Osteoblast (primary cell): ENCODE measurements at regions not wholly inside any gene's neighbourhood (a gene's known extent, or its start where the extent isn't known, plus 50 kb on each side); places are given as distances from the start of the nearest gene placed in this dataset.

ENCODE experiments used
- DNase-seq: peaks from one replicate; pipeline ENCODE4 v3.0.0; 2011; ENCODE audit warnings: low spot score, mixed read lengths; ENCODE audit not compliant: insufficient read length; ENCODE audit errors: missing footprints
- H2AFZ ChIP-seq: 2 replicates; pipeline ENCODE4 v1.6.0; 2011; ENCODE audit warnings: mild to moderate bottlenecking, low read length
- H3K27ac ChIP-seq: 2 replicates; pipeline ENCODE4 v1.5.1; 2011; ENCODE audit warnings: mild to moderate bottlenecking, low read depth, low read length, moderate library complexity
- H3K27me3 ChIP-seq: 2 replicates; pipeline ENCODE4 v1.6.0; 2012; ENCODE audit warnings: mild to moderate bottlenecking, control low read depth, inconsistent platforms, low read length, moderate library complexity; ENCODE audit not compliant: insufficient read depth
- H3K36me3 ChIP-seq: 2 replicates; pipeline ENCODE4 v1.5.1; 2011; ENCODE audit warnings: mild to moderate bottlenecking, low read length, control low read depth, moderate library complexity; ENCODE audit not compliant: insufficient read depth
- H3K4me1 ChIP-seq: 2 replicates; pipeline ENCODE4 v1.5.1; 2011; ENCODE audit warnings: mild to moderate bottlenecking, low read length, control low read depth, moderate library complexity; ENCODE audit not compliant: insufficient read depth
- H3K4me2 ChIP-seq: 2 replicates; pipeline ENCODE4 v1.6.0; 2011; ENCODE audit warnings: mild to moderate bottlenecking, low read length; ENCODE audit not compliant: insufficient read depth
- H3K4me3 ChIP-seq: fragments of 200-600 bp; sonication (generic); 3 replicates; pipeline ENCODE4 v1.5.1; 2012; ENCODE audit warnings: mild to moderate bottlenecking, low read length, inconsistent platforms; ENCODE audit not compliant: insufficient read depth
- H3K79me2 ChIP-seq: 2 replicates; pipeline ENCODE4 v1.6.0; 2012; ENCODE audit warnings: mild to moderate bottlenecking, low read length, control low read depth, inconsistent platforms; ENCODE audit not compliant: insufficient read depth
- H3K9me3 ChIP-seq: 2 replicates; pipeline ENCODE4 v1.5.1; 2011; ENCODE audit warnings: low read depth, low read length, control low read depth
- H4K20me1 ChIP-seq: 2 replicates; pipeline ENCODE4 v1.6.0; 2012; ENCODE audit warnings: mild to moderate bottlenecking, low read length, control low read depth; ENCODE audit not compliant: insufficient read depth
- TF ChIP-seq, protein P1 (sequence below): IDR thresholded peaks from 2 replicates; pipeline ENCODE4 v1.5.1; 2011; ENCODE audit warnings: mild to moderate bottlenecking, low read depth, low read length, moderate library complexity; ENCODE audit errors: extremely low read depth

DNA sequence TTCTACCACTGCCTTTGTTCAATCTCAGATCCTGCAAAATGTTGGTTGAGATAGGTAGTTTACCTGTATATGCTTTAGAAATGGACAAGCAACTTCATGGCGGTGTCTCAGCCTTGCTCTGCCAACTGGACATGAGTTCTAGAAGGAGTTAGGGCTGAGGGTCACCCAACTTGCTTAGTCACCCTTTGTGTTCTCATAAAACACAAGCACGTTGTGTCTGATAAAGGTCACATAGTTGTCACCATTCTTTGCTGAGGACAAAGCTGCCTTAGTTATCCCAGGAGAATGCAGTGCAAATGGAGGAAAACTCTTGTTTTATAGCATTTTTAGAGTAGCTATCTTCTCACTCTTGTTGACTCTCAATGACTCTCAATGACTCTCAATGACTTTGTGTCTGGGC is 218.4 kb upstream of the TMTC4 start:
- Histone ChIP-seq H3K4me2 (no peak overlapping the region), H3K4me1 (peaks cover 2% of the 10 kb centered on the region), H4K20me1 (no peaks in the 10 kb centered on the region), H3K9me3 (no peaks in the 10 kb centered on the region), H3K4me3 (no peak overlapping the region), H2AFZ (no peak overlapping the region), H3K27me3 (no peaks in the 10 kb centered on the region), H3K36me3 (no peaks in the 10 kb centered on the region), H3K27ac (no peak overlapping the region), H3K79me2 (no peaks in the 10 kb centered on the region)
- TF ChIP-seq, protein P1, sequence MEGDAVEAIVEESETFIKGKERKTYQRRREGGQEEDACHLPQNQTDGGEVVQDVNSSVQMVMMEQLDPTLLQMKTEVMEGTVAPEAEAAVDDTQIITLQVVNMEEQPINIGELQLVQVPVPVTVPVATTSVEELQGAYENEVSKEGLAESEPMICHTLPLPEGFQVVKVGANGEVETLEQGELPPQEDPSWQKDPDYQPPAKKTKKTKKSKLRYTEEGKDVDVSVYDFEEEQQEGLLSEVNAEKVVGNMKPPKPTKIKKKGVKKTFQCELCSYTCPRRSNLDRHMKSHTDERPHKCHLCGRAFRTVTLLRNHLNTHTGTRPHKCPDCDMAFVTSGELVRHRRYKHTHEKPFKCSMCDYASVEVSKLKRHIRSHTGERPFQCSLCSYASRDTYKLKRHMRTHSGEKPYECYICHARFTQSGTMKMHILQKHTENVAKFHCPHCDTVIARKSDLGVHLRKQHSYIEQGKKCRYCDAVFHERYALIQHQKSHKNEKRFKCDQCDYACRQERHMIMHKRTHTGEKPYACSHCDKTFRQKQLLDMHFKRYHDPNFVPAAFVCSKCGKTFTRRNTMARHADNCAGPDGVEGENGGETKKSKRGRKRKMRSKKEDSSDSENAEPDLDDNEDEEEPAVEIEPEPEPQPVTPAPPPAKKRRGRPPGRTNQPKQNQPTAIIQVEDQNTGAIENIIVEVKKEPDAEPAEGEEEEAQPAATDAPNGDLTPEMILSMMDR, result no peak
- peak; percentile 36 for DNase-seq

GRCh38 chr13:100890645-100891044 is 216.1 kb upstream of the TMTC4 start:
- Histone ChIP-seq H3K79me2 (no peaks in the 10 kb centered on the region), H3K4me1 (peaks cover 10% of the 10 kb centered on the region), H2AFZ (no peak overlapping the region), H3K4me2 (no peak overlapping the region), H3K4me3 (no peak overlapping the region), H3K27ac (no peak overlapping the region), H3K27me3 (no peaks in the 10 kb centered on the region), H3K9me3 (no peaks in the 10 kb centered on the region), H4K20me1 (no peaks in the 10 kb centered on the region), H3K36me3 (no peaks in the 10 kb centered on the region)
- DNase-seq, result no peak
- TF ChIP-seq, protein P1, result no peak

DNA sequence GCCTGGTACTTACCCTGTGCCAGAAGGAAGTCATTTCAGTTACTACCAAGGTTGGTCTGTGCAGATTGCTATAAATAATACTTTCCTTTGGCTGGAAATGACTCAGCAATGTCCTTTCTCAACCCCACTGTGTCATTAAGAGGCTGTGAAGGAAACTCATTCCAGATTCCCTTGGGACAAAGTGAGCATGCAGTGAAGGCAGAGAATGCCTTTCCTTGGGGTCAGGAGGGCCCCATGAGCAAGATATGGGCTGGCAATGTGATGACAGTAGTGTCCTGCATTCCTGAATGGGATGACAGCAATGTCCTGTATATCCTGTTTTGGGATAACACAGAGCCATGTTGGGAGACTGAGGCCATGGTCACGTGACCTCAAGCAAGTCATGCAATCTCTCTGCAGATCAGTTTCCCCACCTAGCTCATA is 213.1 kb upstream of the TMTC4 start:
- TF ChIP-seq, protein P1, result no peak
- H3K4me1 ChIP-seq, result peaks cover 10% of the 10 kb centered on the region
- H3K4me3 ChIP-seq, result no peak overlapping the region
- no peak overlapping the region for H2AFZ ChIP-seq
- peak; percentile 32 for DNase-seq
- no peaks in the 10 kb centered on the region for H3K79me2 ChIP-seq
- H3K27ac ChIP-seq, result no peak overlapping the region
- no peaks in the 10 kb centered on the region for H3K9me3 ChIP-seq
- H3K36me3 ChIP-seq, result no peaks in the 10 kb centered on the region
- no peaks in the 10 kb centered on the region for H4K20me1 ChIP-seq
- H3K4me2 ChIP-seq, result peak overlapping the region; percentile 42
- no peaks in the 10 kb centered on the region for H3K27me3 ChIP-seq

DNA sequence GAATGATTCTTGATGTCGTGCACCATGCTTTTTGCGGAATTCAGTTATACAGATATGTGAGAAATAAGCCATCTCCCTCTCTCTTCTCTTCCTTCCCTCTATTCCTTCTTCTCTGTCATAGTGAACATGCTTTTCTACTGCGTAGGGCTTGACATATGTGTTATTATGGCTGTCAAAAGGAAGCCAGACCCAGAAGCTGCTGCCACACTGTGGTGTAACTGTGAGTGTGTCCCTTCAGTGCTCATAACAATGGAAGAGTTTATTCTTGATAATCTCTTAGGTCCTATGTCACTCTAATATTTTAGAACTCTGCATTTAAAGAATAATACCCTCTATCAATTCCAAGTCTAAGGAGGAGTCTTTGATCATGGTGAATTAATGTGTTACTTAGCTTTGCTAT is 208.9 kb upstream of the TMTC4 start:
- no peaks in the 10 kb centered on the region for H4K20me1 ChIP-seq
- H3K4me3 ChIP-seq, result no peak overlapping the region
- no peaks in the 10 kb centered on the region for H3K9me3 ChIP-seq
- no peak overlapping the region for H3K27ac ChIP-seq
- H2AFZ ChIP-seq, result no peak overlapping the region
- H3K4me2 ChIP-seq, result no peak overlapping the region
- no peak for DNase-seq
- H3K4me1 ChIP-seq, result peaks cover 10% of the 10 kb centered on the region
- H3K79me2 ChIP-seq, result no peaks in the 10 kb centered on the region
- TF ChIP-seq, protein P1, result peak; percentile 8
- no peaks in the 10 kb centered on the region for H3K36me3 ChIP-seq
- H3K27me3 ChIP-seq, result no peaks in the 10 kb centered on the region
